ENCODE measurements at regions not wholly inside any gene's neighbourhood (a gene's known extent, or its start where the extent isn't known, plus 50 kb on each side); places are given as distances from the start of the nearest gene placed in this dataset.

DNA sequence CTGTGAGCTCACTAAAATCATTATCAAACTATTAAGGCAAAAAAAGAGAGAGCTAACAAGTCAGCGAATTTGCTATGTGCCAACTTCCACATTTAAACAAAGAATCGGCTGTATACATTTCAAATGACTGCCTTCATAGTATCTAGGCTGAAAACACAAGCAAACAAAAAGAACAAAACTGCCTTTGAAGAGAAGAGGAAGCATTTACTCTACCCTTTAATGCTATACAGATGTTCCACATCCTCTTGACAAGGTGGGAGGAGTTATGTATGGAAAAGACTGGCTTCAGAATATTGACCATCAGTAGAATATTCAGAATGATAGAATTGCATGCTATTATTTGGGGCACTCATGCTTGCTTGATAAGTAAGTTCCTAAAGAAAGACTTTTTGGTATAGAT is 741.7 kb downstream of the PLCL1 start:
- Histone ChIP-seq H2AFZ (ENCODE audit: low read length) (no peak overlapping the region), H3K27me3 (ENCODE audit: insufficient read depth, low read length) (no peaks in the 10 kb centered on the region), H3K9me2 (ENCODE audit: low read depth, low read length) (no peaks in the 10 kb centered on the region), H3K4me3 (ENCODE audit: low read depth, low read length, poor library complexity, severe bottlenecking) (no peak overlapping the region), H3K9me3 (ENCODE audit: low read length) (no peaks in the 10 kb centered on the region), H3K9ac (ENCODE audit: low read length) (no peak overlapping the region), H3K4me2 (ENCODE audit: low read length) (no peak overlapping the region), H3F3A (ENCODE audit: insufficient read depth, low read length) (no peaks in the 10 kb centered on the region), H3K79me2 (ENCODE audit: insufficient read depth, low read length) (no peaks in the 10 kb centered on the region), H3K4me1 (ENCODE audit: insufficient read depth, low read length, severe bottlenecking) (no peaks in the 10 kb centered on the region), H4K20me1 (ENCODE audit: insufficient read depth, low read length) (no peaks in the 10 kb centered on the region), H3K27ac (ENCODE audit: low read depth, low read length, poor library complexity, severe bottlenecking) (no peak overlapping the region), H3K36me3 (ENCODE audit: insufficient read depth, low read length) (no peaks in the 10 kb centered on the region)
- TF ChIP-seq EZH2 (IDR thresholded peaks at IDR 0.05; ENCODE audit: borderline replicate concordance, low read length), result no peak
- TF ChIP-seq CTCF (IDR thresholded peaks at IDR 0.05; ENCODE audit: low read length), result no peak

DNA sequence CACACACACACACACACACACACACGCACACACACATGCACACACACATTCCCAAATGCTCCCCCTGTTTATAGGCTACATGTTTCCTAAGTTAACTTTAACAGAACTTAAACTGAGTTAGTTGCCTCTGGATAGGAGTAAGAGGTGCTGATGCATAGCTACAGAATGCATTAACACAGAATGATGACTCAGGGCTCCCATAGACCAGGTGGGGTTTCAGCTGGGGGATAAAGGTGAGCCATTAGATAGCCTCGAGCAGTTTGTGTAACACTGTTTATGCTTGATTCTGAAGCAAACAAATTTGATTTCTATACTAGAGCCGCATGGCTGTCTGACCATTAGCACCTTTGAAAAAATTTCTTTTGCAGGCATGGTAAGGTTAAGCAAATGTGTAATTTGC is 741.0 kb downstream of the PLCL1 start:
- Histone ChIP-seq H3K79me2 (ENCODE audit: insufficient read depth, low read length) (no peaks in the 10 kb centered on the region), H3K27ac (ENCODE audit: low read depth, low read length, poor library complexity, severe bottlenecking) (no peak overlapping the region), H2AFZ (ENCODE audit: low read length) (no peak overlapping the region), H4K20me1 (ENCODE audit: insufficient read depth, low read length) (no peaks in the 10 kb centered on the region), H3K4me3 (ENCODE audit: low read depth, low read length, poor library complexity, severe bottlenecking) (no peak overlapping the region), H3K9me3 (ENCODE audit: low read length) (no peaks in the 10 kb centered on the region), H3K36me3 (ENCODE audit: insufficient read depth, low read length) (no peaks in the 10 kb centered on the region), H3K4me2 (ENCODE audit: low read length) (no peak overlapping the region), H3F3A (ENCODE audit: insufficient read depth, low read length) (no peaks in the 10 kb centered on the region), H3K27me3 (ENCODE audit: insufficient read depth, low read length) (no peaks in the 10 kb centered on the region), H3K9me2 (ENCODE audit: low read depth, low read length) (no peaks in the 10 kb centered on the region), H3K4me1 (ENCODE audit: insufficient read depth, low read length, severe bottlenecking) (no peaks in the 10 kb centered on the region), H3K9ac (ENCODE audit: low read length) (no peak overlapping the region)
- TF ChIP-seq CTCF (IDR thresholded peaks at IDR 0.05; ENCODE audit: low read length) (no peak), EZH2 (IDR thresholded peaks at IDR 0.05; ENCODE audit: borderline replicate concordance, low read length) (no peak)

DNA sequence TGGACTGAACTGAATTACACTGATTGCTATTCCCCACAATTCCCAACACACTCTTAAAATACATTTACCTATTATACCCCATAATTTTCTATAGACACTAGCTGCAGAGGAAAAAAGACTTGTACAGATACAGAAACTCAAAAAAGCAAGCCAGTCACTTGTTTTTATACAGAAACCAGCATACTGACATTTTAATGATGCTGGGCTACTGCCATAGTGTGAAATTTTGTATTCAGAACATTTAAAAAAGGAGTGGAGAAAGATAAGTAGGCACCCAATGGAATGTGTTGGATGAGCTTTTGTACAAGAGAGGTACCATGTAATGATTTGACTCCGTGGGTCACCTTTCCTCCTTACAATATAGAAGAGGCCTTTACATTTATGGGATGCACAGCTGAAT is 740.1 kb downstream of the PLCL1 start:
- Histone ChIP-seq H3K27ac (ENCODE audit: low read depth, low read length, poor library complexity, severe bottlenecking) (no peak overlapping the region), H3F3A (ENCODE audit: insufficient read depth, low read length) (no peaks in the 10 kb centered on the region), H3K4me3 (ENCODE audit: low read depth, low read length, poor library complexity, severe bottlenecking) (no peak overlapping the region), H3K79me2 (ENCODE audit: insufficient read depth, low read length) (no peaks in the 10 kb centered on the region), H3K36me3 (ENCODE audit: insufficient read depth, low read length) (no peaks in the 10 kb centered on the region), H3K4me1 (ENCODE audit: insufficient read depth, low read length, severe bottlenecking) (no peaks in the 10 kb centered on the region), H3K9me2 (ENCODE audit: low read depth, low read length) (no peaks in the 10 kb centered on the region), H3K4me2 (ENCODE audit: low read length) (no peak overlapping the region), H3K27me3 (ENCODE audit: insufficient read depth, low read length) (no peaks in the 10 kb centered on the region), H3K9ac (ENCODE audit: low read length) (no peak overlapping the region), H2AFZ (ENCODE audit: low read length) (no peak overlapping the region), H3K9me3 (ENCODE audit: low read length) (no peaks in the 10 kb centered on the region), H4K20me1 (ENCODE audit: insufficient read depth, low read length) (no peaks in the 10 kb centered on the region)
- TF ChIP-seq EZH2 (IDR thresholded peaks at IDR 0.05; ENCODE audit: borderline replicate concordance, low read length), result no peak

GRCh38 chr2:198534756-198535155 is 730.4 kb downstream of the PLCL1 start:
- H3K4me2 ChIP-seq (ENCODE audit: low read length), result no peak overlapping the region
- H3K9me2 ChIP-seq (ENCODE audit: low read depth, low read length), result no peaks in the 10 kb centered on the region

More at GRCh38 chr2:198534756-198535155, 730.4 kb downstream of the PLCL1 start:
- no peak for TF ChIP-seq CTCF (IDR thresholded peaks at IDR 0.05; ENCODE audit: low read length)
- no peak for TF ChIP-seq EZH2 (IDR thresholded peaks at IDR 0.05; ENCODE audit: borderline replicate concordance, low read length)
- Histone ChIP-seq H3K9ac (ENCODE audit: low read length) (no peak overlapping the region), H3K4me3 (ENCODE audit: low read depth, low read length, poor library complexity, severe bottlenecking) (no peak overlapping the region), H3F3A (ENCODE audit: insufficient read depth, low read length) (no peaks in the 10 kb centered on the region), H3K27me3 (ENCODE audit: insufficient read depth, low read length) (no peaks in the 10 kb centered on the region), H3K4me1 (ENCODE audit: insufficient read depth, low read length, severe bottlenecking) (no peaks in the 10 kb centered on the region), H3K79me2 (ENCODE audit: insufficient read depth, low read length) (no peaks in the 10 kb centered on the region), H3K9me3 (ENCODE audit: low read length) (no peaks in the 10 kb centered on the region), H3K36me3 (ENCODE audit: insufficient read depth, low read length) (no peaks in the 10 kb centered on the region), H3K27ac (ENCODE audit: low read depth, low read length, poor library complexity, severe bottlenecking) (no peak overlapping the region), H2AFZ (ENCODE audit: low read length) (no peak overlapping the region), H4K20me1 (ENCODE audit: insufficient read depth, low read length) (no peaks in the 10 kb centered on the region)

All from OCI-LY1 (cell line).